HFFc6 (cell line): ENCODE measurements at regions not wholly inside any gene's neighbourhood (a gene's known extent, or its start where the extent isn't known, plus 50 kb on each side); places are given as distances from the start of the nearest gene placed in this dataset.
"Not testable (repeated sequence)": the region's sequence is repeated elsewhere in the genome, so short reads cannot be mapped to it uniquely, and the experiment has no call there.

Source experiments
- DNase-seq: peaks from one replicate; pipeline ENCODE4 v3.0.0-alpha.2; 2018
- H3K27ac Mint-ChIP-seq: 2 replicates; pipeline ENCODE4 v1.8.0; 2020; ENCODE audit warnings: mild to moderate bottlenecking, mixed read lengths
- H3K27me3 Mint-ChIP-seq: 2 replicates; pipeline ENCODE4 v1.8.0; 2021; ENCODE audit warnings: mild to moderate bottlenecking, moderate library complexity, mixed read lengths; ENCODE audit not compliant: insufficient read depth
- H3K36me3 Mint-ChIP-seq: 2 replicates; pipeline ENCODE4 v1.8.0; 2021; ENCODE audit warnings: low read depth, mixed read lengths
- H3K4me1 Mint-ChIP-seq: 2 replicates; pipeline ENCODE4 v1.8.0; 2020; ENCODE audit warnings: low read depth, mixed read lengths
- H3K4me3 Mint-ChIP-seq: 2 replicates; pipeline ENCODE4 v1.8.0; 2020; ENCODE audit warnings: mild to moderate bottlenecking, moderate library complexity, mixed read lengths
- H3K9me3 Mint-ChIP-seq: 2 replicates; pipeline ENCODE4 v1.8.0; 2020; ENCODE audit warnings: mild to moderate bottlenecking, mixed read lengths
- CTCF ChIP-seq: fragments of 200-600 bp; sonication (generic); IDR thresholded peaks from 2 replicates; pipeline ENCODE4 v1.5.0; 2021; ENCODE audit warnings: antibody characterized with exemption, mild to moderate bottlenecking

- no peak overlapping the region for H3K27ac Mint-ChIP-seq
- H3K4me3 Mint-ChIP-seq, result no peak overlapping the region
- DNase-seq, result no peak
- H3K4me1 Mint-ChIP-seq, result peaks cover 8% of the 10 kb centered on the region; the same call in 1 of the 2 replicates
- no peak for TF ChIP-seq CTCF
- no peaks in the 10 kb centered on the region; the same call in 1 of the 2 replicates for H3K9me3 Mint-ChIP-seq
- H3K27me3 Mint-ChIP-seq, result peaks cover 28% of the 10 kb centered on the region
- H3K36me3 Mint-ChIP-seq, result peaks cover 5% of the 10 kb centered on the region; the same call in 1 of the 2 replicates
Observed at GRCh38 chr7:131664570-131664969, 108.1 kb upstream of the PODXL start.

GRCh38 chr7:131662301-131662873, 106.0 kb upstream of the PODXL start:
- not testable (repeated sequence) for DNase-seq, H3K9me3 Mint-ChIP-seq, H3K4me3 Mint-ChIP-seq, H3K36me3 Mint-ChIP-seq, H3K27ac Mint-ChIP-seq
- Mint-ChIP-seq H3K4me1 (peaks cover 15% of the 10 kb centered on the region; the same call in 1 of the 2 replicates), H3K27me3 (peaks cover 27% of the 10 kb centered on the region)

- DNase-seq, result no peak
- H3K27me3 Mint-ChIP-seq, result peaks cover 2% of the 10 kb centered on the region
- no peak overlapping the region for H3K27ac Mint-ChIP-seq
- H3K4me3 Mint-ChIP-seq, result no peak overlapping the region
- H3K9me3 Mint-ChIP-seq, result no peaks in the 10 kb centered on the region
- H3K36me3 Mint-ChIP-seq, result no peaks in the 10 kb centered on the region
- H3K4me1 Mint-ChIP-seq, result peaks cover 32% of the 10 kb centered on the region
- no peak for TF ChIP-seq CTCF
Observed at GRCh38 chr7:131657881-131658280, 101.5 kb upstream of the PODXL start.

GRCh38 chr7:131656980-131657723, 100.7 kb upstream of the PODXL start:
- Mint-ChIP-seq H3K27ac (no peak overlapping the region), H3K36me3 (no peaks in the 10 kb centered on the region), H3K4me3 (no peak overlapping the region), H3K9me3 (no peaks in the 10 kb centered on the region), H3K27me3 (peaks cover 2% of the 10 kb centered on the region), H3K4me1 (peaks cover 30% of the 10 kb centered on the region)
- no peak for TF ChIP-seq CTCF
- DNase-seq, result no peak

- Mint-ChIP-seq H3K36me3 (no peaks in the 10 kb centered on the region), H3K4me3 (no peak overlapping the region), H3K27me3 (no peaks in the 10 kb centered on the region; the same call in 1 of the 2 replicates), H3K4me1 (peaks cover 30% of the 10 kb centered on the region), H3K27ac (no peak overlapping the region), H3K9me3 (no peaks in the 10 kb centered on the region)
- no peak for DNase-seq
- no peak for TF ChIP-seq CTCF
Observed at GRCh38 chr7:131655866-131656265, 99.4 kb upstream of the PODXL start.

GRCh38 chr7:131655447-131655846, 99.0 kb upstream of the PODXL start:
- Mint-ChIP-seq H3K27me3 (no peaks in the 10 kb centered on the region; the same call in 1 of the 2 replicates), H3K9me3 (no peaks in the 10 kb centered on the region), H3K36me3 (no peaks in the 10 kb centered on the region), H3K27ac (no peak overlapping the region), H3K4me1 (peaks cover 30% of the 10 kb centered on the region), H3K4me3 (no peak overlapping the region)
- TF ChIP-seq CTCF, result no peak
- DNase-seq, result no peak
